ENCODE measurements at regions not wholly inside any gene's neighbourhood (a gene's known extent, or its start where the extent isn't known, plus 50 kb on each side); places are given as distances from the start of the nearest gene placed in this dataset.
"Not testable (repeated sequence)": the region's sequence is repeated elsewhere in the genome, so short reads cannot be mapped to it uniquely, and the experiment has no call there.

DNA sequence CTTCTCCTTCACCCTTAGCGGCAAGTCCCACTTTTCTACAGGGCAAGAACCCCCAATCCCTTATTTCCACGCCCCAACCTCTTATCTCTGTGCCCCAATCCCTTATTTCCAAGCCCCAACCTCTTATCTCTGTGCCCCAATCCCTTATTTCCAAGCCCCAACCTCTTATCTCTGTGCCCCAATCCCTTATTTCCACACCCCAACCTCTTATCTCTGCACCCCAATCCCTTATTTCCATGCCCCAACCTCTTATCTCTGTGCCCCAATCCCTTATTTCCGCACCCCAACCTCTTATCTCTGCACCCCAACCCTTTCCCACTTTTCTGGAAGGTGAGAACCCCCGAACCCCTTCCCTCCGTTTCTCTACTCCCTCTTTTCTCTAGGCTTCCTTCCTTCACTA is 116.1 kb upstream of the GJE1 start:
- H3K36me3 ChIP-seq (ENCODE audit: control insufficient read depth, insufficient read depth, low read length); H3K4me3 ChIP-seq (ENCODE audit: low read depth, low read length): not testable (repeated sequence)

DNA sequence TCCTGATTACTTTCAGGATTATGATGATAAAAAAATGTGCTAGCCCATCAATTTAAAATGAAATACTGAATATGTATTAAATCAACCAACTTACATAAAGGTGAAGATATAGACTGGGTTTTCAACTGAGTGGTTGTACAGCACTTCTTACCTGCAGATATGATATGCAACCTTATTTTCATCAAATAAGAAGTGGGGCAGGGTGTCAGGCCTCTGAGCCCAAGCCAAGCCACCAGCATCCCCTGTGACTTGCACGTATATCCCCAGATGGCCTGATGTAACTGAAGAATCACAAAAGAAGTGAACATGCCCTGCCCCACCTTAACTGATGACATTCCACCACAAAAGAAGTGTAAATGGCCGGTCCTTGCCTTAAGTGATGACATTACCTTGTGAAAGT is 117.3 kb upstream of the GJE1 start:
- not testable (repeated sequence) for H3K27me3 ChIP-seq (ENCODE audit: control insufficient read depth, insufficient read depth, low read length); H3K4me3 ChIP-seq (ENCODE audit: low read depth, low read length); H3K4me1 ChIP-seq (ENCODE audit: control insufficient read depth, insufficient read depth, low read length); DNase-seq (ENCODE audit: low read depth in 4 of 6, low spot score in 6 of 6); H3K9me3 ChIP-seq (ENCODE audit: control insufficient read depth, insufficient read depth, low read length); H3K36me3 ChIP-seq (ENCODE audit: control insufficient read depth, insufficient read depth, low read length); H3K27ac ChIP-seq (ENCODE audit: low read depth, low read length)
- 60% methylated on average over 1 of the region's 2 CpGs for WGBS (ENCODE audit: insufficient coverage)

More for the DNA sequence above, 116.1 kb upstream of the GJE1 start:
- not testable (repeated sequence) for H3K9me3 ChIP-seq (ENCODE audit: control insufficient read depth, insufficient read depth, low read length); H3K27ac ChIP-seq (ENCODE audit: low read depth, low read length); H3K27me3 ChIP-seq (ENCODE audit: control insufficient read depth, insufficient read depth, low read length); H3K4me1 ChIP-seq (ENCODE audit: control insufficient read depth, insufficient read depth, low read length); DNase-seq (ENCODE audit: low read depth in 4 of 6, low spot score in 6 of 6)
- WGBS (ENCODE audit: insufficient coverage), result 89% methylated on average over 4 of the region's 5 CpGs

DNA sequence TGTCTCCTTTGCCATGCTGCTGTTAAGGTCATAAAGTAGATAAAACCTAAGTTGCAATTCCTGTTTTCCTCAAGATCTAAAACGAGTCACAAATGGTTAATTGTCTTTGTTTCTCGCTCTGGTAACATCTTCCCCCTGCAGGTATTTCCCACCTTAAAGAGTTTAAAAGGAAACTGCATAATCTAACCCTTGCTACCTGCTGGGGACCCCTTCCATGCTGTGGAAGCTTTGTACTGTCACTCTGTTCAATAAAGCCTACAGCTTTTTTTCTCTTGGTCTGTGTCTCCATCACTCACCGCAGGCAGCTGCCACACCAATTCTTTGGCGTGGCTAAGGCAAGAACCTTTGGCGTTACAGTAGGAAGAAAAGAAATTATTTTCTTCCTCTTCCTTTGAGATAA is 117.7 kb upstream of the GJE1 start:
- no peak overlapping the region for H3K27ac ChIP-seq (ENCODE audit: low read depth, low read length)
- H3K36me3 ChIP-seq (ENCODE audit: control insufficient read depth, insufficient read depth, low read length), result no peaks in the 10 kb centered on the region
- no peaks in the 10 kb centered on the region for H3K9me3 ChIP-seq (ENCODE audit: control insufficient read depth, insufficient read depth, low read length)
- 24% methylated on average over 2 of the region's 5 CpGs for WGBS (ENCODE audit: insufficient coverage)
- no peaks in the 10 kb centered on the region for H3K4me1 ChIP-seq (ENCODE audit: control insufficient read depth, insufficient read depth, low read length)
- DNase-seq (ENCODE audit: low read depth in 4 of 6, low spot score in 6 of 6), result peak in 1 of 6 donors; percentile 16
- no peak overlapping the region for H3K4me3 ChIP-seq (ENCODE audit: low read depth, low read length)
- H3K27me3 ChIP-seq (ENCODE audit: control insufficient read depth, insufficient read depth, low read length), result no peaks in the 10 kb centered on the region

DNA sequence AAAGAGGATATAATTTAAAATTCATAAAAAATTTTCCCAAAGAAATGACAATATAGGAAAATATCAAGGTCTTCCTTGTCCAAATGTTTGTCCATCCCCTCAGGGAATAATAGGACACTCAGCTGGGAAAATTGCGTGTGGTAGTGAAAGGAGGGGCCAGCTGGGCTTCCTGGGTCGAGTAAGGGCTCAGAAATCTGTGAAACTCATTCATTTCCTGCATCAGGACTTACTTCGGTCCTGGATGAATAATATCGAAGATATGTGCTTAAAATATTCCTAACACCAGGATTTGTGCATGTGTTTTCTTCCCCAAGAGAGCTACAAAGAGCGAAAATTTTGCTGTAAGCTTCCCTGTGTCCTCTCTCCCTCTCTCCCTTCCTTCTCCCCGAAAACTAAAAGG is 118.2 kb upstream of the GJE1 start:
- Histone ChIP-seq H3K4me1 (ENCODE audit: control insufficient read depth, insufficient read depth, low read length) (no peaks in the 10 kb centered on the region), H3K27ac (ENCODE audit: low read depth, low read length) (no peak overlapping the region), H3K27me3 (ENCODE audit: control insufficient read depth, insufficient read depth, low read length) (no peaks in the 10 kb centered on the region), H3K36me3 (ENCODE audit: control insufficient read depth, insufficient read depth, low read length) (no peaks in the 10 kb centered on the region), H3K9me3 (ENCODE audit: control insufficient read depth, insufficient read depth, low read length) (no peaks in the 10 kb centered on the region), H3K4me3 (ENCODE audit: low read depth, low read length) (no peak overlapping the region)
- WGBS (ENCODE audit: insufficient coverage), result 19% methylated on average over 2 of the region's 6 CpGs
- no peak for DNase-seq (ENCODE audit: low read depth in 4 of 6, low spot score in 6 of 6)

DNA sequence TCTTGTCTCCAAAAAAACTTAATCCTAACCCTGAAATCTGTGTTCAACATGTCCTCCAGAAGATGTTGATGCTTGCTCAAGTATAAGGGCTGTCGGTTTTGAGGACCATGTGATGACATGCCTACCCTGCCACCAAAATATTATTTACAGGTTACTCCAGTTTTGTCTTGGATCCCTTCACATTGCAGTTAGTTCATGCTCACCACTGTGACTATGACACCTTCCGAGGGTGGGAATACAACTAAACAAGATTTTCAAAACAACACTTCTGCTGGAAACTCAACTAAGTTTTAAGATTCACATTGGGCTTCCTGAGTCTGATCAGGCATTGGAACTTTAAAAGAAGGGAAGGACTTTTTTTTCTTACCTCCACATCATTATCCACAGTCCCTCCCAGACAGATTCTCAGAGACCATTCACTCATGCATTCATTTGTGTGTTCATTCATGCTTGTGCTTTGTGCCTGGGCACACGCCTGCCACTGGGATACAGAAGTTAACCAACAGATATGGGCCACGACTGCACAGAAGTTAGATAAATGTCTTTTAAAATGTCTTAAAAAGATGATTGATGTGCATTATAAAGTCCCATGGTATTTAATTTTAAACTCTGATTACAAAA is 118.7 kb upstream of the GJE1 start:
- 71% methylated on average over 1 of the region's 4 CpGs for WGBS (ENCODE audit: insufficient coverage)
- Histone ChIP-seq H3K4me1 (ENCODE audit: control insufficient read depth, insufficient read depth, low read length) (no peaks in the 10 kb centered on the region), H3K9me3 (ENCODE audit: control insufficient read depth, insufficient read depth, low read length) (no peaks in the 10 kb centered on the region), H3K36me3 (ENCODE audit: control insufficient read depth, insufficient read depth, low read length) (no peaks in the 10 kb centered on the region), H3K27me3 (ENCODE audit: control insufficient read depth, insufficient read depth, low read length) (no peaks in the 10 kb centered on the region), H3K4me3 (ENCODE audit: low read depth, low read length) (no peak overlapping the region), H3K27ac (ENCODE audit: low read depth, low read length) (no peak overlapping the region)
- DNase-seq (ENCODE audit: low read depth in 4 of 6, low spot score in 6 of 6), result no peak

DNA sequence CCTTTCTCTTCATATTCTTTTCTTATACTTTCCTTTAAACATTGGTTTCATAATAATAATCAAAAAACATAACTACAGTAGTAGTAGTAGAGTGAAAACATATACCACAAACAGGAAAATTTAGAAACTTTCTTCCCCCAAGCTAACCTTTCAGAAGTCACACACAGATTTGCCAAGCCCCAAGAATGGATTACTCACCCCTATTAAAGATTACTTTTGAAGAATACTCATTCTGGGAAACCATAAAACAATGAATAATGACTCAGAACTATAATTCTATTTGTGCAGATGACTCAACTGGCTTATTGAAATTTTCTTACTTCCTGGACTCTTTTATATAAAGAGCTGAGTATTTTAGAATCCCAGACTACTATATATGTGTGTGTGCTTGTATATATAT is 119.4 kb upstream of the GJE1 start:
- Histone ChIP-seq H3K36me3 (ENCODE audit: control insufficient read depth, insufficient read depth, low read length) (no peaks in the 10 kb centered on the region), H3K4me1 (ENCODE audit: control insufficient read depth, insufficient read depth, low read length) (no peaks in the 10 kb centered on the region), H3K4me3 (ENCODE audit: low read depth, low read length) (no peak overlapping the region), H3K9me3 (ENCODE audit: control insufficient read depth, insufficient read depth, low read length) (no peaks in the 10 kb centered on the region), H3K27ac (ENCODE audit: low read depth, low read length) (no peak overlapping the region), H3K27me3 (ENCODE audit: control insufficient read depth, insufficient read depth, low read length) (no peaks in the 10 kb centered on the region)
- no peak for DNase-seq (ENCODE audit: low read depth in 4 of 6, low spot score in 6 of 6)

DNA sequence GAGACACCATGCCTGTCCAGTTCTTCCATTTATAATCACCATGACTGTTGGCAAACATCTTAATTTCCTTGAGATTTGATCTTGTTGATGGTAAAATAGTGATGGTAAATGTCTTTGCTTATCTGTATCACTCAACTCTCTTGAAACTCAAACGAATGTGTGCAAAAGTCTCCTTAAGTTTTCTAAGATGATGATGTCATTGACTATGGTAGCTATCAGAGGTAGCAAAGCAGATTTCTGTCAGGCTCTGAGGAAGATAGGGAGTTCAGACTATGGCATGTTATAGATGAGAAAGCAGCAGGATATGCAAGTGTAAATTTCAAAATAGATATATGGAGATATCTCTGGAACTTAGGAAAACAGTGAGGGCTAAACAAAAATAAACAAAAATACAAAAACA is 121.0 kb upstream of the GJE1 start:
- no peaks in the 10 kb centered on the region for H3K9me3 ChIP-seq (ENCODE audit: control insufficient read depth, insufficient read depth, low read length)
- no CpG with 5 or more reads among the region's 1 CpG for WGBS (ENCODE audit: insufficient coverage)
- no peaks in the 10 kb centered on the region for H3K36me3 ChIP-seq (ENCODE audit: control insufficient read depth, insufficient read depth, low read length)
- no peaks in the 10 kb centered on the region for H3K4me1 ChIP-seq (ENCODE audit: control insufficient read depth, insufficient read depth, low read length)
- H3K27ac ChIP-seq (ENCODE audit: low read depth, low read length), result no peak overlapping the region
- DNase-seq (ENCODE audit: low read depth in 4 of 6, low spot score in 6 of 6), result no peak
- no peak overlapping the region for H3K4me3 ChIP-seq (ENCODE audit: low read depth, low read length)
- H3K27me3 ChIP-seq (ENCODE audit: control insufficient read depth, insufficient read depth, low read length), result no peaks in the 10 kb centered on the region

DNA sequence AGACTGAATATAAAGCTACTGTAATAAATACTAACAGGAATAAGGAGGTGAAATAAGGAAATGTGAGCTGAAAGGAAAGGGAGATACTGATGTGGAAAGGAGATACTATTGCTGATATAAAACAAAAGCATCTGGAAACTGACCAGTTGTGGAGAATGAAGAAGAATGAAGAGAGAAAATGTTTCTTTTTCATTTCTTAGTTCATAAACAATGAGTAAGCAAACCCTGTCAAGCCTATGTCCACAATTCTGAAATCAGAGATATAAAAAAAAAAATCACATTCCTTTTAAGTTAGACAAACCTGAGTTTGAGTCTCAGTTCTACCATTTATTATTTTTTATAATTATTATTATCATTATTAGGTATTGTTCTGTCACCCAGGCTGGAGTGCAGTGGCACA is 121.6 kb upstream of the GJE1 start:
- Histone ChIP-seq H3K27ac (ENCODE audit: low read depth, low read length) (no peak overlapping the region), H3K27me3 (ENCODE audit: control insufficient read depth, insufficient read depth, low read length) (no peaks in the 10 kb centered on the region)

DNA sequence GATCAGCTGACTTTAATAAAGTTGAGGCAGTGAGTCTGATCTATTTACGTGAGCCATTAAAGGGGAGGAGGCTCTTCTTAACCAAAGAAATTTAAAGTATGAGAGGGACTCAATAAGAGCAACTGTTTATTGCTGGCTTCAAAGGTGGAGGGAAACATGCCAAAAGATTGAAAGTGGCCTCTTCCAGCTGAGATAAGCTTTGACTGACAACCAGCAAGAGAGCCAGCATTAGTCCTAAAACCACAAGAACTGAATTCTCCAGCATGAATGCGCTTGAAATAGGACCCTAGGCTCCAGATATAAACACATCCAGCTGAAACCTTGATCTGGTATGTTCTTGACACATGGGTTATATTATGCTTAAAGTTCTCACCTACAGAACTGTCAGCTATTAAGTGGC is 123.1 kb upstream of the GJE1 start:
- H3K4me1 ChIP-seq (ENCODE audit: control insufficient read depth, insufficient read depth, low read length), result no peaks in the 10 kb centered on the region
- no peaks in the 10 kb centered on the region for H3K27me3 ChIP-seq (ENCODE audit: control insufficient read depth, insufficient read depth, low read length)
- no peak for DNase-seq (ENCODE audit: low read depth in 4 of 6, low spot score in 6 of 6)
- no CpG with 5 or more reads among the region's 2 CpGs for WGBS (ENCODE audit: insufficient coverage)
- no peaks in the 10 kb centered on the region for H3K36me3 ChIP-seq (ENCODE audit: control insufficient read depth, insufficient read depth, low read length)
- H3K4me3 ChIP-seq (ENCODE audit: low read depth, low read length), result no peak overlapping the region
- H3K9me3 ChIP-seq (ENCODE audit: control insufficient read depth, insufficient read depth, low read length), result no peaks in the 10 kb centered on the region
- no peak overlapping the region for H3K27ac ChIP-seq (ENCODE audit: low read depth, low read length)

More for the DNA sequence above, 121.6 kb upstream of the GJE1 start:
- no peak overlapping the region for H3K4me3 ChIP-seq (ENCODE audit: low read depth, low read length)
- DNase-seq (ENCODE audit: low read depth in 4 of 6, low spot score in 6 of 6), result no peak
- H3K9me3 ChIP-seq (ENCODE audit: control insufficient read depth, insufficient read depth, low read length), result no peaks in the 10 kb centered on the region
- H3K36me3 ChIP-seq (ENCODE audit: control insufficient read depth, insufficient read depth, low read length), result no peaks in the 10 kb centered on the region
- no peaks in the 10 kb centered on the region for H3K4me1 ChIP-seq (ENCODE audit: control insufficient read depth, insufficient read depth, low read length)

DNA sequence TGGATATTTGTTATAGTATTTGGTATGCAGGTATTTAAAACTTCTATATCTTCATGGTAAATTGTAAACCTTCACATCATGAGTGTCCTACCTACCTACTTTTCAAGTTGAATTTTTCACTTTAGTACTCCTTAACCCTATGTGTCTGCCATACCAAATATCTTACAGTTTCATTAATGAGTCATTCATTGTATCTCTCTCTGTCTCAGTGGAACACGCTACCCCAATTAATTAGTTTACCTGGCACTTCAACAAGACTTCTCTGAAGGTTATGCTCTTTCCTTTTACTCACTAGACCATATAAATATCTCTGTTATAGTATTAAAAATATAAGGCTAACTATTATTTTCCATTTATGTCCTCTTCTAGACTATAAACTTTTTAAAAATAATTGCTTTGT is 123.9 kb upstream of the GJE1 start:
- Histone ChIP-seq H3K27me3 (ENCODE audit: control insufficient read depth, insufficient read depth, low read length) (no peaks in the 10 kb centered on the region), H3K27ac (ENCODE audit: low read depth, low read length) (no peak overlapping the region), H3K9me3 (ENCODE audit: control insufficient read depth, insufficient read depth, low read length) (no peaks in the 10 kb centered on the region), H3K36me3 (ENCODE audit: control insufficient read depth, insufficient read depth, low read length) (no peaks in the 10 kb centered on the region), H3K4me1 (ENCODE audit: control insufficient read depth, insufficient read depth, low read length) (no peaks in the 10 kb centered on the region), H3K4me3 (ENCODE audit: low read depth, low read length) (no peak overlapping the region)
- DNase-seq (ENCODE audit: low read depth in 4 of 6, low spot score in 6 of 6), result no peak
- no CpG with 5 or more reads among the region's 1 CpG for WGBS (ENCODE audit: insufficient coverage)
